ENCODE measurements at regions not wholly inside any gene's neighbourhood (a gene's known extent, or its start where the extent isn't known, plus 50 kb on each side); places are given as distances from the start of the nearest gene placed in this dataset.
A peak's percentile ranks its signal among the peaks of the same experiment; 100 is the strongest.

DNA sequence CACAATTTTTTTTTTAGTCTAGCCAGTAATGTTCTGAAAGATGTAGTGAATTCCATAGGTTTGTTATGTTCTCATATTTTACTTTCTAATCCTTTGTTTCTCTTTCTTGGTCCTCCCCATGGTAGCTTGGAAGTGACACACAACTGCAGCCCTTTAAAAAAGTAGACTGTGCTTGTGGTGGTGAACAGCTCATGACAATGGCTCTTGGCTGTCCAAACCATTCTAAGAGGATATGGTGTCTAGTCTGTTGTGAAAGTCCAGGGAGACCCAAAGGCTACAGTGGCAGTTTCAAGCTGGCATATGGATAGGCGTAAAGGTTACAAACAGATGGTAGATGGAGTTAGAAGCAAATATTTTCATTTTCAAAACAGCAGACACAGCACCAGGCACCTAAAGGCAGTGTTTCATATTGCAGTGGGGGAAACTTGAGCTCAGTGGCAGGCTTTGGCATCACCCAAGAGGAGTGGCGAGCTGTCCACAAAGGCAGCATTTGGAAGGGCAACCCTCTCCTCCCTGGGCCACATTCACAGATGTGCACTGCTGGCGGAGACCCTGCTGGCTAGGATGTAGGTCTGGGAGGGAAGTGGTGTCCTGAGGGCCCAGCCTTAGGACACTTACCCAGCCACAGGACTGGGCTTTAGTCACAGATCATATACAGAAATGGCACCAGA is 102.1 kb downstream of the DYRK2 start:
- no peak for DNase-seq (ENCODE audit: insufficient read length, low spot score)
- TF ChIP-seq, protein P1, sequence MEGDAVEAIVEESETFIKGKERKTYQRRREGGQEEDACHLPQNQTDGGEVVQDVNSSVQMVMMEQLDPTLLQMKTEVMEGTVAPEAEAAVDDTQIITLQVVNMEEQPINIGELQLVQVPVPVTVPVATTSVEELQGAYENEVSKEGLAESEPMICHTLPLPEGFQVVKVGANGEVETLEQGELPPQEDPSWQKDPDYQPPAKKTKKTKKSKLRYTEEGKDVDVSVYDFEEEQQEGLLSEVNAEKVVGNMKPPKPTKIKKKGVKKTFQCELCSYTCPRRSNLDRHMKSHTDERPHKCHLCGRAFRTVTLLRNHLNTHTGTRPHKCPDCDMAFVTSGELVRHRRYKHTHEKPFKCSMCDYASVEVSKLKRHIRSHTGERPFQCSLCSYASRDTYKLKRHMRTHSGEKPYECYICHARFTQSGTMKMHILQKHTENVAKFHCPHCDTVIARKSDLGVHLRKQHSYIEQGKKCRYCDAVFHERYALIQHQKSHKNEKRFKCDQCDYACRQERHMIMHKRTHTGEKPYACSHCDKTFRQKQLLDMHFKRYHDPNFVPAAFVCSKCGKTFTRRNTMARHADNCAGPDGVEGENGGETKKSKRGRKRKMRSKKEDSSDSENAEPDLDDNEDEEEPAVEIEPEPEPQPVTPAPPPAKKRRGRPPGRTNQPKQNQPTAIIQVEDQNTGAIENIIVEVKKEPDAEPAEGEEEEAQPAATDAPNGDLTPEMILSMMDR (IDR thresholded peaks at IDR 0.05; ENCODE audit: insufficient read depth, missing control alignments) = no peak
- no peak for FAIRE-seq

DNA sequence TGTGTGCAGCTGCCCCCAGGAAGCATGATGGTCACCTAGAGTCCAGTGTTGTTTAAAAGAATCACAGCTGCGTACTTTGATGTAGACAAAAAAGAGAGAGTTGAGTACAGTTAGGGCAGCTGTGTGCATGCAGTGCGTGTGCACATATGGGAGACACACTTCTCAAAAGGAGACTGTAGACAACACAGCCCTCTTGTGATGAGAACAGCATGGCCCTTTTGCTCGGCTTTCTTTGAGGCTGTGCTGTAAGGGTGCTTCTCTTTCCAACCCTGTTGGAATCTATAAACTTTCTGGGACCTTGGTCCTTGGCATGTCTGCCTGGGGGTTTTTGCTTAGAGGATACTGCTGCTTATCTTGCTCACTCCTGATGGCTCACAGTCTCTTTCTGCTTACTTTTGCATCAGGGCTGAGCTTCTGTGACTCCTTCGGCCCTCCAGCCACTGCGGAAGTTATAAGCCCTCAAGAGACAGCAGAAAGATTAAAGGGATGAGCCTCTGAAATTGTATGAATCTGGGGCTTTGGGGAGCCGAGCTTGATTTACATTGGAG is 102.9 kb downstream of the DYRK2 start:
- DNase-seq (ENCODE audit: insufficient read length, low spot score) (peak; percentile 18), FAIRE-seq (no peak)
- TF ChIP-seq, protein P1 (IDR thresholded peaks at IDR 0.05; ENCODE audit: insufficient read depth, missing control alignments) = no peak

DNA sequence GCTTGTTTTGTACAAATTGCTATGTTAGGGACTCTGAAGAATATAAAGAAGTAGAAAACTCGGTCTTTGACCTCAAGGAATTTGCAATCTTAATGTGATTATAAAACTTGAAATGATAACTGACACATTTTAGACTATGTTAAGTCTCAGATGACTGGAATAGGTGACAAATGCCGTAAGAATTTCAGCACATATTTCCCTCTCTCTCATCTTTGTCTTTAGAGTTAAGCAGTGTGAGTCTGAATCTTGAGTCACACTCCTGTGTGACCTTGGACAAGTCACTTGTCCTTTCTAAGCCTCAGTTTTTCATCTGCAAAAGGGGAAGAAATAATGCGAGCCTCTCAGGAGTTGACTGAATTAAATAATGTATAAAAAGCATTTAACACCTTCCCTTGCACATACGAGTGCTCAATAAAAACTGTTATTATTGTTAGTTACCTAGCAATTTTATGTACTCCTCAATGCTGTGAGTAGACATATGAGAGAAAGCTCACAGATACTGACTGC is 103.7 kb downstream of the DYRK2 start:
- FAIRE-seq (peak; percentile 11), DNase-seq (ENCODE audit: insufficient read length, low spot score) (no peak)
- TF ChIP-seq, protein P1 (IDR thresholded peaks at IDR 0.05; ENCODE audit: insufficient read depth, missing control alignments) = no peak

DNA sequence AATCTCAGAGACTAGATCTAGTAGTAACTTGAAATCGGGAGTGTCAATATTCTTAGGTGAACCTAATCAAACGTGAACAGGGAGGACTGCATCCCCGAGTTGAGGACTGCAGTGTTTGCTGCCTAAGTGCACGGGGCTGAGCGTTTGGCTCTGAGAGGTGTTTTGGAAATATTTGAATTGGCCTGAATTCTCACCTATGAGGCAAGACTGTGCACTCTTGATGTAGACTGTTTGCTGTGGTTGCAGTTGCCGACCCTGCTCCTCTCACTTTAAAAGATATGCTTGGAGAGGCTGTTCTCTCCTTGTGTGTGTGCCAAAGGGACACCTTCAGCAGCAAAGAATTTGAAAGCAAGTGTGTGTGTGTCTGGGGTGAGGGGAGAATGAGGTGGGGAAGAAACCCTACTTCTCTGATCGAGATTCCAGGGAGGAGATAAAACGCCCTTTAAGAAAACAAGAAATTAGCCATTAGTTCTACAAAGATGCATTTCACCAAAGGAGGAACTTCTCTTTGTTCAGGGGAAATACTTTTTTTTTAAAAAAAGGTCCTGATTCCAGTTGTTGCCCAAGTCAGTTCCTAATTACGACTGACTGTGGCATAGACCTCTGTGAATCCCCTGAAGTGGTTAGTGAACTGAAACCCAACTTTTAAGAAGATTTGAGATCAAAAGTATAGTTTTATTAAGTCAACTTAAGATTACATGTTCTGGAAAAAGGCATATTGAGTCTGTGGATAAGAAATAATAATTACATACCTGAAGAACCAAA is 106.6 kb downstream of the DYRK2 start:
- DNase-seq (ENCODE audit: insufficient read length, low spot score) = no peak
- FAIRE-seq = no peak
- TF ChIP-seq, protein P1 (IDR thresholded peaks at IDR 0.05; ENCODE audit: insufficient read depth, missing control alignments) = no peak

DNA sequence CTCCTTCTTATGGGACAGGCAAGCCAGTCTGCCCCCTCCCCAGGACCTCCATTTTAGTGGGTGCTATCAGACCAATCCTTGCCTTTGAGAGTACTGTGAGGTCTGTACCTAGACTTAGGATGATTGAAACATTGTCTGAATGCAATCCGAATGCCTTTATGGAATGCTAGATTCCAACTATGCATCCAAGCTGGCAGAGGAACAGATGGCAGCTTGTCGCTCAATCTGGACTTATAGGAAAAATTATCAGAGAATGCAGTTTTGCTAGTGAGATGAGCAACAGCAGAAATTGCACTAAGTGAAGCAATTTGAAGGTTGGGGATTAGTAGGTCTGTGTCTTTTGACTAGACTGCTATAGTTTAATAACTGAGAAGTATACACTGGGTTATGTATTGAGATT is 109.1 kb downstream of the DYRK2 start:
- TF ChIP-seq, protein P1 (IDR thresholded peaks at IDR 0.05; ENCODE audit: insufficient read depth, missing control alignments) = no peak
- no peak for DNase-seq (ENCODE audit: insufficient read length, low spot score)
- FAIRE-seq = no peak

DNA sequence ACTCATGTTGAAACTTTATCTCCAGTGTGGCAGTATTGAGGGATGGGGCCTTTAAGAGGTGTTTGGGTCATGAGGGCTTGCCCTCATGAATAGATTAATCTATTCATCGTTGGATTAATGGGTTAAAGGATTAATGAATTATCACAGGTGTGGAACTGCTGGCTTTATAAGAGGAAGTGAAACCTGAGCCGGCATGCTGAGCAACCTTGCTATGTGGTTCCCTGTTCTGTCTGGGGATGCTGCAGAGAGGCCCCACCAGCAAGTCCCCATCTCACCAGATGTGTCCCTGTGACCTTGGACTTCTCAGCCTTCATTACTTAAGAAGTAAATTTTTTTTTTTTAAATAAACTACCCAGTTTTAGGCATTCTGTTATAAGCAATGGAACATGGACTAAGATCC is 109.6 kb downstream of the DYRK2 start:
- FAIRE-seq = no peak
- no peak for DNase-seq (ENCODE audit: insufficient read length, low spot score)
- TF ChIP-seq, protein P1 (IDR thresholded peaks at IDR 0.05; ENCODE audit: insufficient read depth, missing control alignments) = no peak

All from D721Med (cell line).